Natural killer cell (primary cell): ENCODE measurements at regions not wholly inside any gene's neighbourhood (a gene's known extent, or its start where the extent isn't known, plus 50 kb on each side); places are given as distances from the start of the nearest gene placed in this dataset.

Source experiments
- ATAC-seq, 3 donors: fragments of 150-1000 bp in 2 of 3; fragments of 200-7000 bp in 1 of 3; cut with Tn5 transposase; 1 replicate in 1 of 3; 2 replicates in 2 of 3; pipeline ENCODE4 v1.10.0; 2021; ENCODE audit warnings: mild to moderate bottlenecking in 2 of 3, moderate library complexity in 2 of 3
- DNase-seq, 2 donors: peaks; one replicate each; pipeline versions ENCODE4 v3.0.0 to v3.0.0-alpha.2; 2013 to 2021; ENCODE audit warnings: mixed read lengths in 1 of 2
- H3K27ac ChIP-seq: one replicate; pipeline ENCODE4 v1.5.1; 2013; ENCODE audit warnings: mild to moderate bottlenecking, low read length
- H3K27me3 ChIP-seq: one replicate; pipeline ENCODE4 v1.6.1; 2013; ENCODE audit warnings: low read length; ENCODE audit not compliant: control insufficient read depth, insufficient read depth
- H3K36me3 ChIP-seq: one replicate; pipeline ENCODE4 v1.6.1; 2013; ENCODE audit warnings: low read length; ENCODE audit not compliant: control insufficient read depth, insufficient read depth
- H3K4me1 ChIP-seq: one replicate; pipeline ENCODE4 v1.6.1; 2013; ENCODE audit warnings: low read length; ENCODE audit not compliant: control insufficient read depth, insufficient read depth
- H3K4me3 ChIP-seq: one replicate; pipeline ENCODE4 v1.5.1; 2013; ENCODE audit warnings: low read length
- H3K9me3 ChIP-seq: one replicate; pipeline ENCODE4 v1.6.1; 2013; ENCODE audit warnings: low read length; ENCODE audit not compliant: control insufficient read depth, insufficient read depth
- H3K27ac Mint-ChIP-seq, 2 donors: one replicate each; pipeline ENCODE4 v1.8.0; 2022; ENCODE audit warnings: mild to moderate bottlenecking in 2 of 2, mixed read lengths in 2 of 2, moderate library complexity in 1 of 2
- H3K27me3 Mint-ChIP-seq, 2 donors: one replicate each; pipeline ENCODE4 v1.8.0; 2022; ENCODE audit warnings: low read depth in 2 of 2, mixed read lengths in 2 of 2
- H3K36me3 Mint-ChIP-seq: one replicate; pipeline ENCODE4 v1.8.0; 2022; ENCODE audit warnings: mixed read lengths
- H3K4me1 Mint-ChIP-seq, 2 donors: one replicate each; pipeline ENCODE4 v1.8.0; 2022; ENCODE audit warnings: mixed read lengths in 2 of 2
- H3K4me3 Mint-ChIP-seq: one replicate; pipeline ENCODE4 v1.8.0; 2022; ENCODE audit warnings: mild to moderate bottlenecking, moderate library complexity, mixed read lengths
- H3K9me3 Mint-ChIP-seq, 2 donors: one replicate each; pipeline ENCODE4 v1.8.0; 2022; ENCODE audit warnings: mixed read lengths in 2 of 2
- WGBS: methylation state at CpG from one replicate; pipeline ENCODE4 v1.1.7; 2013; ENCODE audit warnings: missing lambda C conversion rate; ENCODE audit not compliant: insufficient coverage; 5-methylcytosine and 5-hydroxymethylcytosine counted together
- intact Hi-C: fragments of 100-400 bp; cut with micrococcal nuclease; formaldehyde crosslinking; loops from one replicate; pipeline ENCODE4 v1.14.2; 2022
- TF ChIP-seq, protein P1 (sequence below): fragments of 200-600 bp; IDR thresholded peaks from one replicate; pipeline ENCODE4 v1.8.0; 2022; ENCODE audit warnings: antibody characterized with exemption

DNA sequence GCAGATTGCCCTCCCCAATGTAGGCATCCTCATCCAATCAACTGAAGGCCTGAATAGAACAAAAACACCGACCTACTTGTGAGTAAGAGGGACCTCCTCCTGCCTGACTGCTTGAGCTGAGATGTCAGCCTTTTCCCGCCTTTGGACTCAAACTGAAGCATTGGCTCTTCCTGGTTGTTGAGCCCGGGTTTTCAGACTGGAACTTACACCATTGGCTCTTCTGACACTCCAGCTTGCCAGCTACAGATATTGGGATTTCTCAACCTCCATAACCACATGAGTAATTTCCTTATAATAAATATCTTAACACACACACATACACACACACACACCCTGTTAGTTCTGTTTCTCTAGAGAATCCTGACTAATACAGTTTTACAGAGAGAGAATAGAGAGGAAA lies 173.4 kb upstream of the NTF3 start:
- WGBS, result 73% methylated on average over 3 of the region's 3 CpGs
- no peak overlapping the region for H3K4me3 Mint-ChIP-seq

GRCh38 chr12:5258926-5259325 lies 173.0 kb upstream of the NTF3 start:
- no peaks in the 10 kb centered on the region for H3K4me1 ChIP-seq
- Mint-ChIP-seq H3K4me1 (no peaks in the 10 kb centered on the region), H3K9me3 (no peaks in the 10 kb centered on the region), H3K27ac (no peak overlapping the region), H3K4me3 (no peak overlapping the region), H3K27me3 (peaks cover 3 to 13% of the 10 kb centered on the region in 2 donors), H3K36me3 (no peaks in the 10 kb centered on the region)
- no peak overlapping the region for H3K4me3 ChIP-seq
- ATAC-seq (no peak), DNase-seq (no peak)
- intact Hi-C loops, result no loop called here
- TF ChIP-seq, protein P1, sequence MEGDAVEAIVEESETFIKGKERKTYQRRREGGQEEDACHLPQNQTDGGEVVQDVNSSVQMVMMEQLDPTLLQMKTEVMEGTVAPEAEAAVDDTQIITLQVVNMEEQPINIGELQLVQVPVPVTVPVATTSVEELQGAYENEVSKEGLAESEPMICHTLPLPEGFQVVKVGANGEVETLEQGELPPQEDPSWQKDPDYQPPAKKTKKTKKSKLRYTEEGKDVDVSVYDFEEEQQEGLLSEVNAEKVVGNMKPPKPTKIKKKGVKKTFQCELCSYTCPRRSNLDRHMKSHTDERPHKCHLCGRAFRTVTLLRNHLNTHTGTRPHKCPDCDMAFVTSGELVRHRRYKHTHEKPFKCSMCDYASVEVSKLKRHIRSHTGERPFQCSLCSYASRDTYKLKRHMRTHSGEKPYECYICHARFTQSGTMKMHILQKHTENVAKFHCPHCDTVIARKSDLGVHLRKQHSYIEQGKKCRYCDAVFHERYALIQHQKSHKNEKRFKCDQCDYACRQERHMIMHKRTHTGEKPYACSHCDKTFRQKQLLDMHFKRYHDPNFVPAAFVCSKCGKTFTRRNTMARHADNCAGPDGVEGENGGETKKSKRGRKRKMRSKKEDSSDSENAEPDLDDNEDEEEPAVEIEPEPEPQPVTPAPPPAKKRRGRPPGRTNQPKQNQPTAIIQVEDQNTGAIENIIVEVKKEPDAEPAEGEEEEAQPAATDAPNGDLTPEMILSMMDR, result no peak
- no peaks in the 10 kb centered on the region for H3K9me3 ChIP-seq
- no peak overlapping the region for H3K27ac ChIP-seq
- H3K36me3 ChIP-seq, result no peaks in the 10 kb centered on the region
- 88% methylated on average over 6 of the region's 6 CpGs for WGBS
- H3K27me3 ChIP-seq, result no peaks in the 10 kb centered on the region

More for the DNA sequence above, 173.4 kb upstream of the NTF3 start:
- ATAC-seq (no peak), DNase-seq (no peak)
- H3K9me3 ChIP-seq, result no peaks in the 10 kb centered on the region
- no peaks in the 10 kb centered on the region for H3K4me1 ChIP-seq
- Mint-ChIP-seq H3K27ac (no peak overlapping the region), H3K4me1 (no peaks in the 10 kb centered on the region), H3K9me3 (no peaks in the 10 kb centered on the region), H3K36me3 (no peaks in the 10 kb centered on the region), H3K27me3 (peaks cover 3 to 13% of the 10 kb centered on the region in 2 donors)
- TF ChIP-seq, protein P1, result no peak
- no peak overlapping the region for H3K4me3 ChIP-seq
- intact Hi-C loops, result no loop called here
- H3K27ac ChIP-seq, result no peak overlapping the region
- no peaks in the 10 kb centered on the region for H3K36me3 ChIP-seq
- H3K27me3 ChIP-seq, result no peaks in the 10 kb centered on the region

- H3K27me3 Mint-ChIP-seq, result peaks cover 3 to 13% of the 10 kb centered on the region in 2 donors
- no peak overlapping the region for H3K4me3 ChIP-seq
- H3K4me3 Mint-ChIP-seq, result no peak overlapping the region
- intact Hi-C loops, result no loop called here
- ATAC-seq, result no peak
- WGBS, result 63% methylated on average over 4 of the region's 4 CpGs
- no peak overlapping the region for H3K27ac ChIP-seq
- no peaks in the 10 kb centered on the region for H3K4me1 ChIP-seq
- H3K4me1 Mint-ChIP-seq, result no peaks in the 10 kb centered on the region
- no peaks in the 10 kb centered on the region for H3K27me3 ChIP-seq
- no peak for DNase-seq
- no peaks in the 10 kb centered on the region for H3K9me3 Mint-ChIP-seq
- TF ChIP-seq, protein P1, result no peak
- H3K9me3 ChIP-seq, result no peaks in the 10 kb centered on the region
- no peaks in the 10 kb centered on the region for H3K36me3 Mint-ChIP-seq
- H3K27ac Mint-ChIP-seq, result no peak overlapping the region
- H3K36me3 ChIP-seq, result no peaks in the 10 kb centered on the region
Measured at GRCh38 chr12:5259523-5259922, 172.4 kb upstream of the NTF3 start.

DNA sequence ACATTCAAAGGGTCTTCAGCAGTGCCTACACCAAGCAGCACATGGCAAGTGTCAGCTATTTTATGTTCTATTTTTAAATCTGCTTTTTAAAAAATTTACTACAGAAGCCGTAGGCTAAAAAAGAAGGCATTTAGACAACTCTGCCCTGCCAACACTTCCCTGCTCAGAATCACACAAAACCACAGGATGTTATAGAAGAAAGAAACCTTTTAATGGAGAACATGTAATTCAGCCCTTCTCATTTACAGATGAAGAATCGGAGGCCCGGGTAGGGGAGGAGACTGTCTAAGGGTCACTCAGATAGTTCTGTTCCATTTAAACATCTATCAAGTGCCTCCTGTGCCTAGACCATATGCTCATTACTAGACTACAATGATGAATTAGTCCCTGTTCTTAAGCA lies 171.8 kb upstream of the NTF3 start:
- H3K4me3 Mint-ChIP-seq, result no peak overlapping the region
- H3K9me3 Mint-ChIP-seq, result no peaks in the 10 kb centered on the region
- Histone ChIP-seq H3K4me1 (no peaks in the 10 kb centered on the region), H3K36me3 (no peaks in the 10 kb centered on the region), H3K4me3 (no peak overlapping the region), H3K27me3 (no peaks in the 10 kb centered on the region), H3K9me3 (no peaks in the 10 kb centered on the region), H3K27ac (no peak overlapping the region)
- H3K4me1 Mint-ChIP-seq, result no peaks in the 10 kb centered on the region
- H3K27ac Mint-ChIP-seq, result no peak overlapping the region
- WGBS, result no CpG with 5 or more reads among the region's 3 CpGs
- no peak for ATAC-seq
- H3K27me3 Mint-ChIP-seq, result peaks cover 3 to 13% of the 10 kb centered on the region in 2 donors
- TF ChIP-seq, protein P1, result no peak
- intact Hi-C loops, result no loop called here
- DNase-seq, result no peak
- H3K36me3 Mint-ChIP-seq, result no peaks in the 10 kb centered on the region
